ENCODE measurements at regions not wholly inside any gene's neighbourhood (a gene's known extent, or its start where the extent isn't known, plus 50 kb on each side); places are given as distances from the start of the nearest gene placed in this dataset.
"Not testable (repeated sequence)": the region's sequence is repeated elsewhere in the genome, so short reads cannot be mapped to it uniquely, and the experiment has no call there.

DNA sequence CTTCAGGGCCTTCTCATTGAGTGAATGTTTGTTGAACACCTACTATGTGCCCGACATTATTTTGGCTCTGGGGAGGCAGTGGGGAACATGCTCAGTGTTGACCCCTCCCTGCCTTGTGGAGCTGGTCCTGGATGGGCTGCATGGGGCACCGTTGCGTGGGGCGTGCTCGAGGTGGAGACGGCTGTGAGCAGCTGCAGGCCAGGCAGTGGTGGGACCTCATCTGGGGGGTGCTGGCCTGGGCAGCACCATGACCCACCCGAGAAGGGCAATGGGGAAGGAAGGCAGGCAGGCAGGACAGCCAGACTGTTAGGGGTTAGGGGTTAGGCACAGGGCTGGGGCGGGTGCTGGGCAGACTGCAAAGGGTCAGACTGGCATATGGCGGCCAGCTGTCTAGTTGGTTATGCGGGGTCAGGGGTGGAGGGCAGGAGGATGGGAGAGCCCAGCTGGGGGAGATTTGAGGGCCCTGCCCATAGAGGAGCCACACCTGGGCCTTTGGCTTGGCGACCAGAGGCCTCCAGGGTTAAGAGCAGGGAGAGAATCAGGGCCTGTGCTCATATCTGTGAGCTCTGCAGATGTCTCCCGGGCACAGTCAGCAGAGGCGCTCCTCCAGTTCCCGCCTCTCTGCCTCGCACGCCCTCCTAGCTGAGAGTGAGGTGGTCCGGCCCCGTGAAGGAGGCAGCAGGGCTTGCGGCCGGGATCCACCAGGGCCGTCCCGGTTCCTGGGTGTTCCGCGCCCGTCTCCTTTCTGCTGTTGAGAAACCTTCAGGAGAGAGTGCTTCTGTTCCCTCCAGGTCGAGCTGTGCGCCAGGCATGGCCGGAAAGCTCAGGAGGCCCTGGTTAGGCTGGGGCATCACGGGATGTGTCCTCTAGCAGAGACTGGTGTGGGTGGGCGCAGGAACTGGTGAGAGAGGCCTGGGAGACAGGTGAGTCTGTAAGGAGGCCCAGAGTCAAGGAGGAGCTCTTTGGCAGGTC, 73.3 kb downstream of the RGS12 start:
- DNase-seq, result no peak

- DNase-seq, result no peak
These were observed 74.3 kb downstream of the RGS12 start for GRCh38 chr4:3366893-3367775.

- DNase-seq, result no peak
These were observed 73.9 kb upstream of the HGFAC start for GRCh38 chr4:3367866-3368265.

DNA sequence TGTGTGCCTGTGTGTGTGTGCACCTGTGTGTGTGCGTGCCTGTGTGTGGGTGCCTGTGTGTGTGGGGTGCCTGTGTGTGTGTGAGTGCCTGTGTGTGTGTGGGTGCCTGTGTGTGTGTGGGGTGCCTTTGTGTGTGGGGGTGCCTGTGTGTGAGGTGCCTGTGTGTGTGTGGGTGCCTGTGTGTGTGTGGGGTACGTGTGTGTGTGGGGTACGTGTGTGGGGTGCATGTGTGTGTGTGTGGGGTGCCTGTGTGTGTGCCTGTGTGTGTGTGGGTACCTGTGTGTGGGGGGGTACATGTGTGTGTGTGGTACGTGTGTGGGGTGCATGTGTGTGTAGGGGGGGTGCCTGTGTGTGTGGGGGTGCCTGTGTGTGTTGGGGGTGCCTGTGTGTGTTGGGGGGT, 73.4 kb upstream of the HGFAC start:
- DNase-seq, result no peak

DNA sequence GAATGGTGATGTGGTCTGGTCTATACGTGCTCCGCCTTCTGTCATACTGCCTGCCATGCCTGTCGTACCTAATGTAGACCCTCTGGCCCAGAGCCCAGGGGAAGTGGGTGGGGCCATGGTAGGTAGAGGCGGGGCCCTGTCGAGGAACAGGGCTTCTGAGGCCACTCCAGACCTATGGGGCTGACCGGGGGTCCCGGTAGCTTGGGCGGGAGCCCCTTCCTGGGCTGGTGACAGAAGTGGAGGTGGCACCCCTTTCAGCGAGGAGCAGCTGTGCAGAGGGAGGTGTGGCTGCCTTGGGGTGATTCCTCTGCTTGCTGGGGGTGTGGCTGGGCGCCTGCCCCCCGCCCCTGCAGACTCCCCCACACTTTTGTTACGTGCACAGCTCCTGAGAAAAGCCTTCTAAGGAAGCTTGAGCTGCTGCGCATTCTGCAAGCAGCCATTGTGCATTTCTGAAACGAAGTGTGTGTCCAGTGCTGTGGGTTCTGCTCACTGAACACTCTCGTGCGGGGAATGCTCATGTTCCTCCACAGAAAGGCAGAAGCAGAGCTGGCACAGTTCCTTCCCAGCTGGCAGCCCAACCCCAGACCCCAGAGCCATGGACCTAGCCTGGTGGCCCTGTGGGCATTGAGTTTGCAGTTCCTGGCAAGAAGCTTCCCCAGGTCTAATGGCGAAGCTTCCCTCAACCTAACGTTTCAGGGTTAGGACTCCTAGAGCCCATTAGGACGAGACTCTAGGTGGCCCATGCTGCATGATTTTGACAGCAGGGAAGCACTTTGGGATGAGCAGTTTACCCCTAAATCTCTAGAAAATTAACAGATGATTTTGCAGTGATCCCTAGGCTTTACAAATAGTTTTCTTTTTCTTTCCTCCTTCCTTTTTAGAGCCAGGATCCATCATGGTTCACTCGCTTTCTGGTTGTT, 72.7 kb upstream of the HGFAC start:
- no peak for DNase-seq

DNA sequence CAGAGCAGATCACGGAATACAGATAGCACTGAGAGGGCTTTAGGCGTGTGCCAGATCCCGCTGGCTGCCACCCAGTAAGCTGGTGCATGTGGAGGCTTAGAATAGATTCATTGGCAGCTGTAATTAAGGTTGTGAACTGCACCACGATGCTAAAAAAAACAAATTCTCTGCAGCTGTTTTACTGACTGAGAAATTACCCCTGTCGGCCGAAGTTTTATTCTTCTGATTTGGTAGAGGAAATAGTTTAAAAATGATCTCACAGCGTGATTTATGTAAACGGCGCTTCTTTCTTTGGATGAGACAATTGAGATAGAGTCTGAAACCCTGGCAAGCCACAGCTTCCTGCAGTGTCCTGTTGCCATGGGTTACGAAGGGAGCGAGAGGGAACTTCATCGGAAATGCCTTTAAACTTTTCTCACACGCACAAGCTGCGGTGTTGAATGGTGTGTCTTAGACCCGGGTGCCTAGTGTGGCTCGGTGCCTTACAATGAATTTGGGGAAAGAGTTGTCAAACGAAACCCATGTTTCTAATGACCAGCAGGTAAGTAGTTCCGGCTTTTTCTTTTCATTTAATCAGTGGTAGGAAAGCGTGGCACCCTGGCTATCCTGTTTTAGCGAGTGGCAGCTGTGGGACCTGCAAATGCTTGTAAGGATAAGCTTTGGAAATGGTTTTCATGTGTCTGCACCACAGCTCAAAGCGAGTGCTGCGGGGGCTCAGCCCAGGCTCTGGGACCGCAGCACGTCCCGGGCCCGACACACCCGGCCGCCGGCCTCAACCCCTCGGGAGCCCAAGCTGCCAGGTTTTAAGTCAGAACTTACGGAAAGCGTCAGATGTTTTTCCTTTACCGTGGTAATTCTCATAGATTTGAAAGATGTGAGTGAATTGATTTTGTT, 71.7 kb upstream of the HGFAC start:
- peak; percentile 87 for DNase-seq

GRCh38 chr4:3371033-3372001, 70.5 kb upstream of the HGFAC start:
- DNase-seq, result no peak

- DNase-seq, result no peak
These were observed 69.4 kb upstream of the HGFAC start for GRCh38 chr4:3372264-3372932.

- DNase-seq, result peak; percentile 96
These were observed 68.8 kb upstream of the HGFAC start for GRCh38 chr4:3372933-3373465.

- DNase-seq, result no peak
These were observed 68.3 kb upstream of the HGFAC start for GRCh38 chr4:3373468-3373867.

- DNase-seq, result no peak
These were observed 67.6 kb upstream of the HGFAC start for GRCh38 chr4:3374011-3374645.

- DNase-seq, result no peak
These were observed 67.1 kb upstream of the HGFAC start for GRCh38 chr4:3374667-3375066.

DNA sequence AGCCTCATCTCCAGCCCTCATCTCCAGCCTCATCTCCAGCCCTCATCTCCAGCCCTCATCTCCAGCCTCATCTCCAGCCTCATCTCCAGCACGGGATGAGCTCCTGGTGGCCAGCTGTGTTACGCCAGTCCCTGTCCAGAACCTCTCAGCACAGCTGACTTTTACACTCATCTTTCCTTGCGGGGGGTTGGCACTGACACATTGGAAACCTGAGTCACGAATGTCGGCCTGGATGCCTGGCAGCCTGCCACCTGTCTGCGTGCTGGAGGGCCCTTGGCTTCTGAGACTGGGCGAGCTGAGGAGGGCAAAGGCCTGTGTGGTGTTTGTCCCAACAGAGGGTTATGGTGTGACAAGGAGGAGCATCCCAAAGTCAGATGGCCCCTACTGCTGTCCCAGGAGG, 66.1 kb upstream of the HGFAC start:
- no peak for DNase-seq

- no peak for DNase-seq
These were observed 65.5 kb upstream of the HGFAC start for GRCh38 chr4:3376266-3376665.

GRCh38 chr4:3377557-3377956, 64.2 kb upstream of the HGFAC start:
- DNase-seq, result no peak

- DNase-seq, result not testable (repeated sequence)
These were observed 61.4 kb upstream of the HGFAC start for GRCh38 chr4:3380336-3380735.

GRCh38 chr4:3381208-3381607, 60.6 kb upstream of the HGFAC start:
- not testable (repeated sequence) for DNase-seq

DNA sequence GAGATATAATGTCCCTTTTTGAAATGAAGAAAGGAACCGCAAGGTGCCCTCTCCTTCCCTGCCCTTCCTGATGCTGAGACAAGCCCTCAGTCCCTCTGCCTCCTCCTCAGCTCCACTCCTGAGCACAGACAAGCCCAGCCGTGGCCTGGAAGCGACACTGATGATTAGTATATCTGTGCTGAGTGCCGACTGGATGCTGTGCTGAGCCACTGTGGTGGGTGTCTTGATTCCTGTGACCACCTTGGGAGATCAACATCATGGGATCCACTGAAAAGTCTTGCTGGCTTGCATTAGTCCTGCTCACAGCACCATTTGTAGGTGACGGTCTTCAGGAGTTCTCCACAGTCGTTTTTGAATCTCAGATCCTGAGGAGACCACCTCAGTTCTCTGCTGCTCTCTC, 59.5 kb upstream of the HGFAC start:
- no peak for DNase-seq

DNA sequence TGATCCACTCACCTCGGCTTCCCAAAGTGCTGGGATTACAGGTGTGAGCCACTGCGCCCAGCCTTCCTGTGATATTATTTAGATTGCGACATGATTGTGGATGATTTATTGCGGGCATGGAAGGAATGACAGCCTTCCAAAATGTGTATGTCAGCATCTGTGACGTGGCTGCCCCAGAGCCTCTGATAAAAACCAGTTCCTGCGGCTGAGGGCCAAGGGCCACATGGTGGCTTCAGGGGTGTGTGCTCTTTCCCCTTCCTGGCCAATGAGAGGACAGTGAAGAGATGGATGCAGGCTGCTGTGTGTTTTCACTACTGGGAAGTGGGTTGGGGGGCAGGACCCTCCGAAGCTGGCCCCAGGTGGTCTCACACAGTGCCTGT, 57.4 kb upstream of the HGFAC start:
- DNase-seq, result no peak

Measured in inflammatory macrophage treated with lipopolysaccharide for 4 hours (primary cell).